ENCODE measurements at regions not wholly inside any gene's neighbourhood (a gene's known extent, or its start where the extent isn't known, plus 50 kb on each side); places are given as distances from the start of the nearest gene placed in this dataset.

- no peak for TF ChIP-seq CTCF (conservative IDR thresholded peaks at IDR 0.05; ENCODE audit: low read depth in 2 of 2)
Observed at GRCh38 chr14:71438684-71439083, 493.5 kb upstream of the RGS6 start (continued).

GRCh38 chr14:71441126-71441525 is 491.1 kb upstream of the RGS6 start:
- Histone ChIP-seq H3K4me2 (no peak overlapping the region), H3K4me1 (ENCODE audit: insufficient read depth) (peaks cover 13% of the 10 kb centered on the region), H4K20me1 (replicated peaks; ENCODE audit: insufficient read depth) (peaks cover 9% of the 10 kb centered on the region), H3K79me2 (replicated peaks; ENCODE audit: insufficient read depth) (peaks cover 56% of the 10 kb centered on the region), H3K9me2 (ENCODE audit: insufficient read depth) (no peaks in the 10 kb centered on the region), H3K4me3 (no peak overlapping the region), H3F3A (replicated peaks; ENCODE audit: low read depth) (no peaks in the 10 kb centered on the region), H3K27ac (ENCODE audit: low read depth) (no peak overlapping the region), H2AFZ (no peak overlapping the region), H3K36me3 (ENCODE audit: insufficient read depth) (no peaks in the 10 kb centered on the region), H3K27me3 (ENCODE audit: insufficient read depth) (no peaks in the 10 kb centered on the region)
- no peak overlapping the region for H3K4me3 Mint-ChIP-seq
- H3K27me3 Mint-ChIP-seq (ENCODE audit: insufficient read depth, low read depth, poor library complexity) = peaks cover 6% of the 10 kb centered on the region
- H3K9me3 Mint-ChIP-seq = no peaks in the 10 kb centered on the region
- no peak for TF ChIP-seq ZNF331 (CRISPR knock-in tag; IDR thresholded peaks at IDR 0.05; ENCODE audit: low read depth)
- TF ChIP-seq REST (IDR thresholded peaks at IDR 0.05; ENCODE audit: unreplicated experiment) = no peak
- TF ChIP-seq ZNF462 (CRISPR knock-in tag; IDR thresholded peaks at IDR 0.05) = no peak
- no peak for TF ChIP-seq EZH2phosphoT487 (IDR thresholded peaks at IDR 0.05; ENCODE audit: unreplicated experiment)
- TF ChIP-seq STAT1 (IDR thresholded peaks at IDR 0.05; ENCODE audit: unreplicated experiment) = no peak
- no peak for TF ChIP-seq ZNF114 (CRISPR knock-in tag; IDR thresholded peaks at IDR 0.05)
- TF ChIP-seq POLR2AphosphoS5 (IDR thresholded peaks at IDR 0.05; ENCODE audit: low read depth) = no peak
- no peaks in the 10 kb centered on the region; the same call in 2 of the 3 replicates for H3K36me3 Mint-ChIP-seq (ENCODE audit: low read depth)
- H3K27ac Mint-ChIP-seq = no peak overlapping the region
- DNase-seq (ENCODE audit: low spot score) = no peak
- ATAC-seq = no peak
- peaks cover 24% of the 10 kb centered on the region for H3K4me1 Mint-ChIP-seq

All from GM23338 (cell line).